ENCODE measurements at regions not wholly inside any gene's neighbourhood (a gene's known extent, or its start where the extent isn't known, plus 50 kb on each side); places are given as distances from the start of the nearest gene placed in this dataset.
"Not testable (repeated sequence)": the region's sequence is repeated elsewhere in the genome, so short reads cannot be mapped to it uniquely, and the experiment has no call there.

- DNase-seq: no peak
These were observed 313.6 kb downstream of the TBC1D32 start for GRCh38 chr6:121020656-121021055.

DNA sequence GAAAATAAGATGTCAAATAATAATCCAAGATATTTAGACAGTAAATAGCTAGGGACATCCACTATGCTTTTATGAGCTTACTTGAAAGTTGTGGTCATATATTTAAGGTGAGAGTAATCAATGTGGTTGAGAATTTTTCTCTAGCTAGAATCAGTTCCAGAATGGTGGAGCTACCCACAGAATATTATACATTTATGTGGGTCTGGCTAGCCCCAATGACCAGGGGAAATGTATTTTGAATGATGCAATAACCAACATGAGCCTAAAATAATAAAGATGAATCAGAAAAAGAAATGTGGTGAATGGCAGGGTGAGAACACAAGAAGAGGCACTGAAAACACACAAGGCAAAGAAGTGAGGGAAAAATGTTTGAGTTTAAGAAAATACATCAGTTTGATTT, 325.7 kb downstream of the TBC1D32 start:
- DNase-seq: no peak

- DNase-seq: no peak
These were observed 328.3 kb downstream of the TBC1D32 start for GRCh38 chr6:121006024-121006423.

- DNase-seq: no peak
These were observed 333.9 kb downstream of the TBC1D32 start for GRCh38 chr6:121000381-121000780.

- no peak for DNase-seq
These were observed 337.9 kb downstream of the TBC1D32 start for GRCh38 chr6:120996340-120996739.

DNA sequence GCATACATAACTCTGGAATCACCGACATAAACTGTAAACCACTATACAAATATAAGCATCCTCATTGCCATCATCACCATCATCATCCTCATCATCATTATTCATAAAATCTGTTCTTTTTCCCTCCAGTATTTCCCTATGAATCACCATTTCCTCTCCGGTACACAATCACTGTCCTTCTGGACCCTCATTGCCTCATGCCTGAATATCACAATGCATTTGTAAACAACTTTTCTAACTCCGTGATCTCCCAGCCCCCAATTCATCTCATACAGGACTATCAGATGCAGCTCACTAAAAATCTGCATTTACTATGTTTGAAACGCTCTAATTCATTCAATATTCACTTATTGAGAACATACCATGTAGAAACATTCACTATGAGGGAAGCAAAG, 339.7 kb downstream of the TBC1D32 start:
- no peak for DNase-seq

DNA sequence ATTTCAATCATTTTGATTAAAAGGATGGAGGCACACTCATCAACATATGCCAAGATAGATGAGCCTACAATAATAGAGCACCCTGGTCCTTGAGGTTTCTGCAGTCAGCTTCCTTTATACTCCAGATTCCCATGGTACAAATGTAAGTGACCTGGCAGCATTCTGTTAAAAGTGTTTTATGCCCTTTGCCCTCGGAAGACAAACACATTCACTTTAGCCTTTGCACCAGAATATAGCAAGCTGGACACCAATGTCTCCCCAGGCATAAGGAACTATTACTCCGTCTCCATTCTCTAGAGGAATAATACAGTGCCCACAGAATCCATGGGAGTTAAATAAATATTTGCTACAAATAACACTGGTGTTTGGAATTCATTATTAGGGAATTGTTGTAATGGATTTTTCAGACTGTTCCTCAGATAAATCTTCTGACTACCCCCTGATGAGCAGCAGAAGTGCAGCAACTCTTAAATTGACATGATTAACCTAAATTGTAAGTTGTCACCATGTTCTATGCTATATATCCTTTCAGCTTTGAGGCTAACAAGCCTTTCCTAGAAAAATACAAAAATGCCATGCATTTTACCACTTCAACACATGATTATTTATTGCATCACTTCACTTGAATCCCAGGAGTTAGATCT, 340.2 kb downstream of the TBC1D32 start:
- DNase-seq: no peak

DNA sequence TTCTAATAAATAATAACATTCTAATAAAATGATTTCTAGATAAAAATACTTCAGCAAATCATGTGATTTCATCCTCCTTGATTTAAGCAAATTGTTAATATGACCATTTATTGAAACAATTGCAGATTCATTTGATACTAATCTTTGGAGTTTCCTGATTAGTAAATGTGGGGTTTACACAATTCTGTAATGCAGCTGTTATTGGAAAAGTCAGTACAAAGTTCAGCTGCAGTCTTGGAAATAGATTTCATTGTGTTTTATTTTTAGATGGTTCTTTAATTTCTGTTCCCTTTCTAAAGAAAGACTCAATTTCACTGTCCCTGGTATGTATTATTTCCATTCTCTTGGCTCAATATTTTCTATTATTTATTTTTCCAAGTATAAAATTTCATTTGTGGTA, 342.0 kb downstream of the TBC1D32 start:
- no peak for DNase-seq

GRCh38 chr6:120990866-120991265, 343.4 kb downstream of the TBC1D32 start:
- DNase-seq: no peak

DNA sequence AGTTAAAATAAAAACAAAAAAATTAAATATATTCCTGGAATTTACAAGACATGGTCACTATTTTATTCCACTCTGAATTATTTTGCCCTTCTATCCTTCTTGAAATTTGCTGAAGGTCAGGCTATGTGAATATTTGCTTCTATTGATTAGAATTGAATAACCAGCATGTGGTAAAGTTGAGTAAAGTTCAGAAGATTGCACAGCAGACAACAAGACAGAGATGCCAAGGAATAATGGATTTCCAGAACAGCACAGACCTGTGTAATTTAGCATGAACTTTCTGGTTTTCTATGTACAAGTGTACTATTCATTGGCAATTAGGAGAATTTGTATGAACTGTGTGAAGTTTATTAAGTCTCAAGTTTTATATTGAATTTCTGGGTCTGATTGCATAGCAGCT, 352.4 kb downstream of the TBC1D32 start:
- no peak for DNase-seq

DNA sequence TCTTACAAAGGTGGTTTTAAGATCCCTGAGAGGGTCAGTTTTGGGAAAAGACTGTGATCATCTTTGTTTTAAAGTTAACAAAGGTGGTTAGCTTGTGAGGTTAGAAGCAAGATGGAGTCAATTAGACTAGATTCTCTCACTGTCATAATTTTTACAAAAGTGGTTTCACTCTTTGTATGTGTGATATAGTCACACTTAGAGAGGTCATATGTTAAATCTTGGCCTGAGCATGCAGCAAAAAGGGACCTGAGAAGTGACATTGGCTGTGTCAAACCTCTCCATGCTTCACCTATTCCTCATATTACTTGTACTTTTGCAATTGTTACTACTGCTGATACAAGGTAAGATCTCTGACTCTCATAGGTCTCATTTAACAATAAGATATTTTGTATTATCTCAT, 368.0 kb downstream of the TBC1D32 start:
- DNase-seq: no peak

DNA sequence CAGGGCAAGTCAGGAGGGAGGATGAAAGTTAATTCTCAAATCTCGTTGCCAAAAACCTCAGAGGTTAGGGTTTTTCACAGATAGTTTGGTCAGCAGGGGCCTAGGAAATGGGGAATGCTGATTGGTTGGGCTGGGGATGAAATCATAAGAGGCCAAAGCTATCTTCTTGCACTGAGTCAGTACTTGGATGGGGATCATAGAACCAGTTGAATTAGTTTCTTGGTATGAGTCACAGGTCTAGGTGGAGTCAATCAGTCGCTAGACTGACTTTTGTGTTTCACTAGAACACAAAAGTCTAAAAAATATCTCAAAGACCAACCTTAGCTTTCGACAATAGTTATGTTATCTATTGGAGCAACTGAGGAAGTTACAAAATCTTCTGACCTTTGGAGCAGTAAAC, 368.5 kb downstream of the TBC1D32 start:
- DNase-seq: no peak

GRCh38 chr6:120960761-120961160, 373.5 kb downstream of the TBC1D32 start:
- no peak for DNase-seq

DNA sequence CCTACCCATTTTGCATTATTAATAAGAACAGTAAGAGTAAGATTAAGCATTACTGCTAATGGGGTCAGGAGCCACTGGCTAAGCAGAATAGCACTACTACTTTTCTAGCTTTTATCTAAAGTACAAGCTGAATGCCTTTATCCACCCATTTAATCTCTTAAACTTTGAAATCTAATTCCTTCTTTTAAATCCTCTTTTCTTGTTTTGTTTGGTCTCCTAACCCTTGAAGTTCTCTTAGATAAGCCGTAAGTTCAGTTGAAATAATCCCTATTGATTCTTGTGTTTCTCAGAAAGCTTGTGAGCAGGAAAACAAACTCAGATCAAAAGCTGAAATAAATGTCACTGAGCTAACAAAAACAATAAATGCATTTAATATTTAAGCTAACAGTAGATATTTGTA, 380.2 kb downstream of the TBC1D32 start:
- DNase-seq: no peak

DNA sequence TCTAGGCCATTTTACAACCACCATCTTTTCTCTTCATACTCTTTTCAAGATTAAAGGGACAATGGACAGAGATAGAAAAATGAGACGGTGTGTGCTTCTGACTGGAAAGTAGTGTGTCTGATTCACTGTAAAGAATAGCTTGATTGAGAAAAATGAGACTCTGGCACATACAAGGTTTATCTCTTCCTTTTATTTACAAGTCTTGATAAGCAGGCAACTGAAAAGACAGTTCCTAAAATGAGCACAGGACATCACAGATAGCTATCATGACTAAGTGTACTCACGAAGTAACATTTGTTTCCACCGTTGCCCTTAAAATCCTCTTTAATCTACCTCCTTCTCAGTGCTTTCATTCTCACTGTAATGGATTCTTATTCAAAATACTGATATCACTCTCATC, 383.0 kb downstream of the TBC1D32 start:
- no peak for DNase-seq

GRCh38 chr6:120947111-120947510, 387.2 kb downstream of the TBC1D32 start:
- DNase-seq: no peak

DNA sequence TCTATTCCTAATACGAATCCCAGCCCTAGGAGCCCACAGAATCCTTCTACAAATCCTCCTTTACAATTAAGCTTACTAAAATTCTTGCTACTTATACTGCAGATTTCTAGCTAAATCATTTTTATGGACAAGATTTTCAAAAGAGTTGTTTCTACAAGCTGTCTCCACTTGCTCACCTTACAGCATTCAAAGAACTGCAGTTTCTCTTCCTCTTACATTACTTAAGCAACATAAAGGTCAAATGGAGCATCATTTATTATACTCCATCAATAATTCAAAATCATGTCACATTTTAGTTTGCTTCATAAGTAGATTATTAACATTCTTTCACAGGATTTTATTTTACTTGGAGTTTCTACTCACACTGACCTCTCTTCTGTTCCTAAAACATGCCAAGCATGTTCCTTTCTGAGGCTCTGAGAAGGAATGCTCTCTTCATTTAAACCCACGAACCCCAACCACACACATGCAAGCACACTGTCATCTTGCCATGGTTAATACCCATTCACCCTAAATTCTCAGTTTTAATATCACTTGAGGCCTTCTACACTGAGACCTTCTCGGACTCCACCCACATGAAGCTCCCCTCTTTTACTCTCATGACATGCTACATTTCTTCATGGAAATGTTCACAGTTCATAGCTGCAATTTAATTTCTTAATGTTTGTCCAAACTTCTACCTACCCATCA, 388.2 kb downstream of the TBC1D32 start:
- DNase-seq: no peak

DNA sequence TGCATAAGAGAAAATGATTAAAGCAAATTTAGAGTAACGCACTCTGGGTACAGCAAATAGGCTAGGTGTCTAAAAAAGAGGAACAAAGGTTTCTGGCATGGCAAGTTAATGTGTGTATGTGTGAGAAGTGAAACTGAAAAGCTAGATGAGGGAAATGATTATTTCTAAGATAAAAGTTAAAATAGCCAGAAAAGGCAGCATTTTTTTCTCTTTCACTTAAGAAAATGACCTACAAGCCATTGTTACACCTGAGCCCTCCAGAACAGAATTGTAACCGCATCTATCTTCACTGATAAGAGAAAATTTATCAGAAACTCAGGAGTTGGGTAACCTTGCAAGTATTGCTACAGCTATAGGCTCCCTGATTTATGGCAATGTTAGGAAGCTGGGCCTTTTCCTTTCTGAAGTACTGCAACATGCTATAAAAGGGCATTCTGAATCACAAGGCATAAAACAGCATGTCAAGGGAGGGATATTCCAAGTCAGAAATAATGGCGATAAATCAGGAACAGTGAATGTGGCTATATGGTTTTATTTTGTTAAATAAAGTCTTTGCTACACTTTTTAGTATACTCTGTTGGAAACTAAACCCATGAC, 395.3 kb downstream of the TBC1D32 start:
- DNase-seq: no peak

DNA sequence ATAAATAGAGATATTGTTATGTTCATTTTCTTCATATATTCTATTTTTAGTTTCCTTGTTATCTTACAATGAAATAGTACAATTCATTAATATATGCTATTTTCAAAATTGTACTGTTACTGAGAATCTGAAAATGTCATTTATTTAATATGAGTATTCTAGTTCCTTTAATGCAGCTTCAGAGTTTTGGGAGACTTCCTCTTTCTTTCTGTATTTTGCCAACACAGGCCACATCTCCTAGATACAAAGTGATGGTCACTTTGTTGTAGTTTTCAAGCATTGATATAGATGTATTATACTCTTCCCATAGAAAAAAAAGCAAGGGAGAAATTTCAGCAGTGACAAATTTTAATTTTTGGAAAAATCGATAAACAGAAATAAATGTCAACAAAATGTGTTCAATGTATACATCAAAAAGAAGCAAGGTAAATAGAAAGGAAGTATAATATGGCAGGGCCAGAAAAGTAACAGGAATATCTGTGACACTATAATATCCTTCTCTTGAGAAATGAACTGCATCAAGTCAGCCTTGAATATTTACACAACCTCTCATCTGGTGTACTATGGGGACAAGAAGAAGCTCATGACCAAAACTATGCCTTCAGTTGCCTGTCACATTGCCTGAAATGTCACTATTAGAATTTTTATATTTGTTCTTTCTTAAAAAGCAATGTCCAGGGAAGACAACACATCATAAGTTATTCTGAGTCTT, 396.0 kb downstream of the TBC1D32 start:
- DNase-seq: no peak

DNA sequence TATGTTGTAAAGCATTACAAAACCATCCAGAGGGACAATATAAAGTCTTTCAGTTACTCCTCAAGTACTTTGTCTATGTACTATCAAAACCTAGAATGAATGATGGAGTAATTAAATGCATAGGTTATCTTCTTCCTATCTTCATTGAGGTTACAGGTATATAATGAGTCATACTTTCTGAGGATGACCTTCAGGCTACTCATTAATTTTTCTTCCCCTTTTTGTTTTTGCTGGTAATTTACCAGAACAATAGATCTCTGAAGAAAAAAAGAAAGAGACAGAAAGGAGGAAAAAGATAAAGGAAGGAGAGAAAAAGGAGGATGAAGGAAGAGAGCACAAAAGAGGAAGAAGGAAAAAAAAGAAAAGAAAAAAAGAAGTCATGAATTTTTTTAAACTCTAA, 398.4 kb downstream of the TBC1D32 start:
- DNase-seq: no peak

DNA sequence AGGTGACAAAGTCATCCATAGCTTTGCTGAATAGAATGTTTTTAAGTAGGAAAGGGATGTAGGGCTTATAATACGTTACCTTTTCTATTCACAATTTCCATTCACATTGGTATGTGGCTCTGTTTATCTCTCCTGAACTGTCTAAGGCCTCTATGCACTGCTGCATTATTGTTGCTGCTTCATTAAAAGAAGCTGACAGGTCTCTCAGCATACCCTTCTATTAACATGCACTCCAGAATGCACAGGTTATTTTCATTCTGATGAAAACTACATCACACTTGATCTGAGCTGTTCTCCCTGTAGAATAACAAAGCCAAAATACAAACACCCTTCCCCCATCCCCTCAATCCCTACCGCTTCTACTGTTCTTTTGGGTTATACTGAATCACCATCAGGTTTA, 399.3 kb downstream of the TBC1D32 start:
- DNase-seq: no peak

DNA sequence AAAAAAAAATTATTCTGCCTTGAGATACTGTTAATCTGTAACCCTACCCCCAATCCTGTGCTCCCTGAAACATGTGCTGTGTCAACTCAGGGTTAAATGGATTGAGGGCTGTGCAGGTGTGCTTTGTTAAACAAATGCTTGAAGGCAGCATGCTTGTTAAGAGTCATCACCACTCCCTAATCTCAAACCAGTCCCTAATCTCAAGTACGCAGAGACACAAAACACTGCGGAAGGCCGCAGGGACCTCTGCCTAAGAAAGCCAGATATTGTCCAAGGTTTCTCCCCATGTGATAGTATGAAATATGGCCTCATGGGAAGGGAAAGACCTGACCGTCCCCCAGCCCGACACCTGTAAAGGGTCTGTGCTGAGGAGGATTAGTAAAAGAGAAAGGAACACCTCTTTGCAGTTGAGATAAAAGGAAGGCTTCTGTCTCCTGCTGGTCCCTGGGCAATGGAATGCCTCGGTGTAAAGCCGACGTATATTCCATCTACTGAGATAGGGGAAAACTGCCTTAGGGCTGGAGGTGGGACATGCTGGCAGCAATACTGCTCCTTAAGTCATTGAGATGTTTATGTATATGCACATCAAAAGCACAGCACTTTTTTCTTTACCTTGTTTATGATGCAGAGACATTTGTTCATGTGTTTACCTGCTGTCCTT, 402.6 kb downstream of the TBC1D32 start:
- not testable (repeated sequence) for DNase-seq

DNA sequence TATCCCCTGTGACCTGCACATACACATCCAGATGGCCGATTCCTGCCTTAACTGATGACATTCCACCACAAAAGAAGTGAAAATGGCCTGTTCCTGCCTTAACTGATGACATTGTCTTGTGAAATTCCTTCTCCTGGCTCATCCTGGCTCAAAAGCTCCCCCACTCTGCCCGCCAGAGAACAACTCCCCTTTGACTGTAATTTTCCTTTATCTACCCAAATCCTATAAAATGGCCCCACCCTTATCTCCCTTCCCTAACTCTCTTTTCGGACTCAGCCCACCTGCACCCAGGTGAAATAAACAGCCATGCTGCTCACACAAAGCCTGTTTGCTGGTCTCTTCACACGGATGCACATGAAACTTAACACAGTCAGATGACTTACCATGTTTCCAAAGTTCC, 403.8 kb downstream of the TBC1D32 start:
- not testable (repeated sequence) for DNase-seq
